CD4-positive, alpha-beta T cell treated with Interleukin-4 for 1 hour (primary cell): ENCODE measurements at regions not wholly inside any gene's neighbourhood (a gene's known extent, or its start where the extent isn't known, plus 50 kb on each side); places are given as distances from the start of the nearest gene placed in this dataset.
"Not testable (repeated sequence)": the region's sequence is repeated elsewhere in the genome, so short reads cannot be mapped to it uniquely, and the experiment has no call there.

Experiments
- DNase-seq, 2 donors: peaks; one replicate each; pipeline ENCODE4 v3.0.0-alpha.2; 2020 to 2022

- no peak for DNase-seq
Measured at GRCh38 chr21:38042246-38042645, 126.0 kb upstream of the KCNJ6 start.

GRCh38 chr21:38048167-38048566 is 131.9 kb upstream of the KCNJ6 start:
- DNase-seq = no peak

GRCh38 chr21:38054334-38054733 is 138.1 kb upstream of the KCNJ6 start:
- DNase-seq = no peak

GRCh38 chr21:38056481-38056880 is 140.2 kb upstream of the KCNJ6 start:
- no peak for DNase-seq

GRCh38 chr21:38057626-38058025 is 141.4 kb upstream of the KCNJ6 start:
- no peak for DNase-seq

GRCh38 chr21:38060533-38060932 is 144.3 kb upstream of the KCNJ6 start:
- no peak for DNase-seq

- no peak for DNase-seq
Measured at GRCh38 chr21:38067086-38067739, 151.0 kb upstream of the KCNJ6 start.

- DNase-seq = no peak
Measured at GRCh38 chr21:38072489-38072888, 156.2 kb upstream of the KCNJ6 start.

GRCh38 chr21:38075833-38076587 is 159.8 kb upstream of the KCNJ6 start:
- no peak for DNase-seq

- no peak for DNase-seq
Measured at GRCh38 chr21:38077569-38077968, 161.3 kb upstream of the KCNJ6 start.

GRCh38 chr21:38080888-38081287 is 164.6 kb upstream of the KCNJ6 start:
- DNase-seq = no peak

- no peak for DNase-seq
Measured at GRCh38 chr21:38081708-38082107, 165.5 kb upstream of the KCNJ6 start.

GRCh38 chr21:38082936-38083485 is 166.8 kb upstream of the KCNJ6 start:
- no peak for DNase-seq

GRCh38 chr21:38083535-38083934 is 167.3 kb upstream of the KCNJ6 start:
- DNase-seq = no peak

- no peak for DNase-seq
Measured at GRCh38 chr21:38086580-38086979, 170.2 kb upstream of the KCNJ15 start.

- no peak for DNase-seq
Measured at GRCh38 chr21:38088916-38089762, 167.7 kb upstream of the KCNJ15 start.

GRCh38 chr21:38089763-38090046 is 167.1 kb upstream of the KCNJ15 start:
- no peak for DNase-seq

GRCh38 chr21:38091061-38091460 is 165.7 kb upstream of the KCNJ15 start:
- DNase-seq = not testable (repeated sequence)

GRCh38 chr21:38092051-38092450 is 164.7 kb upstream of the KCNJ15 start:
- no peak for DNase-seq

- DNase-seq = no peak
Measured at GRCh38 chr21:38095220-38095619, 161.6 kb upstream of the KCNJ15 start.

GRCh38 chr21:38097789-38098188 is 159.0 kb upstream of the KCNJ15 start:
- DNase-seq = no peak

GRCh38 chr21:38112219-38112789 is 144.5 kb upstream of the KCNJ15 start:
- DNase-seq = no peak

GRCh38 chr21:38114717-38115333 is 142.0 kb upstream of the KCNJ15 start:
- no peak for DNase-seq
